ENCODE measurements at regions not wholly inside any gene's neighbourhood (a gene's known extent, or its start where the extent isn't known, plus 50 kb on each side); places are given as distances from the start of the nearest gene placed in this dataset.

GRCh38 chr21:16514316-16514715 is 784.5 kb downstream of the USP25 start:
- Mint-ChIP-seq H3K27me3 (ENCODE audit: insufficient read depth, low read depth, poor library complexity) (no peaks in the 10 kb centered on the region), H3K36me3 (ENCODE audit: low read depth) (no peaks in the 10 kb centered on the region; the same call in 2 of the 3 replicates), H3K27ac (no peak overlapping the region), H3K4me3 (no peak overlapping the region), H3K4me1 (no peaks in the 10 kb centered on the region), H3K9me3 (peaks cover 12% of the 10 kb centered on the region; the same call in 2 of the 3 replicates)
- Histone ChIP-seq H3K4me2 (no peak overlapping the region), H4K20me1 (replicated peaks; ENCODE audit: insufficient read depth) (no peaks in the 10 kb centered on the region), H3K4me1 (ENCODE audit: insufficient read depth) (no peaks in the 10 kb centered on the region), H3K4me3 (no peak overlapping the region), H3K27me3 (ENCODE audit: insufficient read depth) (no peaks in the 10 kb centered on the region), H3F3A (replicated peaks; ENCODE audit: low read depth) (no peaks in the 10 kb centered on the region), H3K9me2 (ENCODE audit: insufficient read depth) (no peaks in the 10 kb centered on the region), H3K36me3 (ENCODE audit: insufficient read depth) (0 out of 2 replicates have a peak, but pooled peaks cover 4% of the 10 kb centered on the region), H3K27ac (ENCODE audit: low read depth) (no peak overlapping the region), H3K79me2 (replicated peaks; ENCODE audit: insufficient read depth) (no peaks in the 10 kb centered on the region), H2AFZ (no peak overlapping the region)
- TF ChIP-seq JUNB (IDR thresholded peaks at IDR 0.05; ENCODE audit: unreplicated experiment) (no peak), CREB1 (CRISPR knock-in tag; IDR thresholded peaks at IDR 0.05; ENCODE audit: low read depth) (no peak), ZNF462 (CRISPR knock-in tag; IDR thresholded peaks at IDR 0.05) (no peak), NANOG (IDR thresholded peaks at IDR 0.05; ENCODE audit: borderline replicate concordance) (no peak), EZH2 (IDR thresholded peaks at IDR 0.05; ENCODE audit: low read depth, unreplicated experiment) (no peak), EZH2phosphoT487 (IDR thresholded peaks at IDR 0.05; ENCODE audit: unreplicated experiment) (no peak), ETS1 (IDR thresholded peaks at IDR 0.05) (no peak), REST (IDR thresholded peaks at IDR 0.05; ENCODE audit: unreplicated experiment) (no peak), STAT1 (IDR thresholded peaks at IDR 0.05; ENCODE audit: unreplicated experiment) (no peak), POLR2AphosphoS5 (IDR thresholded peaks at IDR 0.05; ENCODE audit: low read depth) (no peak), ZNF331 (CRISPR knock-in tag; IDR thresholded peaks at IDR 0.05; ENCODE audit: low read depth) (no peak), ZNF114 (CRISPR knock-in tag; IDR thresholded peaks at IDR 0.05) (no peak), CTCF (conservative IDR thresholded peaks at IDR 0.05; ENCODE audit: low read depth in 2 of 2) (no peak)
- DNase-seq (ENCODE audit: low spot score) (no peak), ATAC-seq (no peak)

Data from GM23338 (cell line).